ENCODE measurements at regions not wholly inside any gene's neighbourhood (a gene's known extent, or its start where the extent isn't known, plus 50 kb on each side); places are given as distances from the start of the nearest gene placed in this dataset.
"Not testable (repeated sequence)": the region's sequence is repeated elsewhere in the genome, so short reads cannot be mapped to it uniquely, and the experiment has no call there.

DNA sequence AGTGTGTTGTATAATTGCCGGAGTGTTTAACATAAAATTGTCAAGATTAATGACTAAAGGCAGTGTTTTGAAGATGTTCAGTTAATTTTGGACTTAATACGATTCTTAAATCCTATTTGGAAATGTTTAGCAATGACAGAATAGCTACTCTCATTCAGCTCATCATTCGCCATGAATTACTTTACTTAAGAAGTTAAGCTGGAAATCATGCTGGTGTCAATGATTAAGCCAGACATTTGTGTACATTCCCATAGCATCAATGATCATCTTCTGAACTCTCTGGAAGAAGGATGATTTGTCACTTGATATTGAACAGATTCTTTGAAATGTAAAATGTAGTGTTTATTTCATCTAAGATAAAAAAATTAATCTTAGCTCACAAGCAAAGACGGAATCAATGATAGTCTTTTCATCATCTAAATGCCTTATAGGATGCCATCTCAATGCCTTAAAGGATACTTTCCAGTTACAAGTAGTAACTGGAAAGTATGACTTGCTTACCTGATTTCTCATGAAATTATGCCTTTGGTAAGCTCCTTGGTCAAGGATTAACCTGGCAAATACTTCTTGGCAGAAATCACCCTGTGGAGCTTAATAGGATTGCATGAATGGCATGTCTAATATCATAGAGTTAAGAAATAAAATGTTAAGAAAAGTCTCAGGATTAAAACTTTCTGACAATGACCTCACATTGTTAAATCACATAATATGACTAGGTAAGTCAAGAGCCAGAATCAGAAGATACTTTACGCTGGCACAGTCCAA lies 515.5 kb upstream of the AGA start:
- no peak for DNase-seq

DNA sequence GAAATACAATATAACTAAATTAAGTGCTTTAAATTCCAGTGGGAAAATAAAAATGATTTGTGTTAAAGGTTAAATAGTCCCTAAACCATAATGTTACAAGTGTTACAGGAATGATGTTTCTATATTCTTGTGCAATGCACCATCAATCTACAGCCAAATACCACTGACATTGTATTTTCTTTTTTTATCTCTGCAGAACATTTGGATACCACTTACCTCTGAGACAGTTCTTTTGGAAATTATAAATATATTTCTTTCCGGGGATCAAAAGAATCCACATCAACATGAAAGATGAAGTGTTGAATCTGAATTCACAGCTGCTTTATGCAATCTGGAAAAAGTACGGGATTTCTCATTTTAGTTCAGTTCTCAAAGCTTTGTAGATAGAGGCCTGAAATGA lies 518.3 kb upstream of the AGA start:
- no peak for DNase-seq

DNA sequence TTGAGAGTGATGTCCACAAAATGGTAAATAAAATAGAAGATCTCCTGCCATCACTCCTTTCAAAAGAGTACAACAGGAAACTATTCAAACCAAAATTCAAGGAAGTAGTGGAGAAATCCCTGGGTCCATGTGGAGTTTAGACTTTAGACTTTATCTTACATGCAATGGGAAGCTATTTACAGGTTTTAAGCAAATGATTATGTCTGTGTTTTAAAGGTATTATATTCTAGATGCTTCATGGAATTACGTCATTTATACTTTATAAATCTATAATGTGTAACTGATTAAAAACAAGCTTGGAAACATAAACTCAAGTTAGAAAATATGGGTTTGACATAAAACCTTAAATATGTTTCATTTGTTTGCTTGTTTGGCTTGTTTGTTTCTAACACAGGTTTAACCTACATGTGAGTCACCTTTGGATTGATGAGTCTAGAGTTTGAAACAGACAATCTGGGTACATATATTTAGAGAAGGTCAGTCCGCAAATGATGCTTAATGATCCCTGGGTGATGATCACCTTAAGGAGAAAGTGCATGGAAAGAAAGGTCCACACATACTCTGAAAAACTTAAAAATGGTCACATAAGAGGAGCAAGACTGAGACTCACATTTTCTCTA lies 519.6 kb upstream of the AGA start:
- no peak for DNase-seq

DNA sequence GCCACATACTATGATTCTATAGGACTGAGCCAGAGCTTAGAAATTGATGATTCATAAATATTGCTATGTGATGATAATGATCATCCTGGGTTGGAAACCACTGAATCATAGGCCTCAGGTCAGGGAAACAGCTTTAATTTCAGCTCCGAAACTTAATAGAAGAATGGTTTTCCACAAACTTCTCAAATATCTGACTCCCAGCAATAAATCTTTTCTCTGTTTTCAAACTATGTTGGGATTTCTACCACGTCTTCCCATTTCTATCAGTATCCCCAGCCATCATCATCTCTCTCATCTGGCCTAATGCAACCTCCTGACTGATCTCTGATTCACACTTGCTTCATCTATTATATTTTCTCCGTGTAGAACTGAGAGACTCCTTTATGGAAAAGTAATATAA lies 521.8 kb upstream of the AGA start:
- DNase-seq: no peak

DNA sequence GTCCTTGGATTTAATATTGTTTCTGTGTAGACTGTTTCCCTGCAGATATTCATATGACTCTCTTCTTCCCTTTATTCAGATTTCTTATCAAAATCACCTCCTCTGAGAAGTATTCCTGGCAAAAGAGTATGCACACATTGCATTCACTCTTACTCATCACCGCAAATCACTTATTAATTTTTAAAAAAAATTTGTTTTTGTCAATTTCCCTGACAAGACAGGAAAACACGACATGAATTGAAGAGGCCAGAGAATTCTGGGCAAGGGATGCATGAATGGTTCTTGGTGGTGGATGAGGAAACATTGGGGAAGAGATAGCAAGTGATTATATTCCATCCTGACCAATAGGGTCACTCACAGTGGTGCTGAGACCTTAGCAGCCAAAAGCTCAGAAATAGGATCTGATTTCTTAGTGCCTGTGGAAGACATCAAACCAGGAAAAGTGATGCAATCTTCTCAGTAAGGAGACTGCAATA lies 522.5 kb upstream of the AGA start:
- DNase-seq: no peak

DNA sequence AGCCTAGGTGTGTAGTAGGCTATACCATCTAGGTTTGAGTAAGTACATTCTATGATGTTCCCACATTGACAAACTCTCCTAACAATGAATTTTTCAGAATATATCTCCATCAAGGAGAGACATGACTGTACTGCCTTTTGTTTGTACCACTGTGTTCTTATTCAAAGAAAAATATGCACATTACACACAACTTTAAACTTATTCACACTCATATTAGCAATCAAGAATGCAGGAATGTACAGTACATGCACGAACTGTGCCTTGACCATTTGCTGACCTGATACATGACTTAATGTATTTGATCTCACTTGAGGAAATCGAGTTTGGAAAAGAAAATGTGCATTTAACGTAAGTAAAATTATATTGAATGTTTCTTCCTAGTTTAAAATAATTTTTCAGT lies 525.1 kb upstream of the AGA start:
- DNase-seq: no peak

DNA sequence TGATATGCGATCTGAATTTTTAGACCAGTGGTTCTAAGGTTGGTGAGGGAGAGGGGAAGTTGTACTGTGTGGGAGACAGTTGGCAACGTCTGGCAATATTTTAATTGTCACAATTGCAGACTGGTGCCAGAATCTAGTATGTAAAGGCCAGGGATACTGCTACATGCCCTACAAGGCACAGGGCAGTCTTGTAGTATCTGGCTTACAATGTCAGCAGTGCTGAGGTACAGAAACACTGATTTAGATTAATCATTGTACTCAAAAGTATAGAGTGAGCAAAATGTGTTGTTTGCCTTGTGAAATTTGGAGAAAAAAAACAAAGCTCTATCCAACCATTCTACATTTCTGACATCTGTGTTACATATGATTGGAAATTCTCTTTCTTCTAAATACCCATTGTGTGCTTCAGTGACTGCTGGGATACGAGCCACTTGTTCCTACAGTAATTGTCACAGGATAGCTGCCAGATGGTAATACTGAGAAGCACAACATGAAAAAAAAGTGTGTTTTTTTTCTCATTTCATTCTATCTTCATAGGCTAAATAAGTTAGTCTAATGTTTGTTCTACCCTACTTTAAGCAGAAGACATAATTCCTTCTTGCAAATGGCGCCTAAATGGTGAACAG lies 526.7 kb upstream of the AGA start:
- no peak for DNase-seq

DNA sequence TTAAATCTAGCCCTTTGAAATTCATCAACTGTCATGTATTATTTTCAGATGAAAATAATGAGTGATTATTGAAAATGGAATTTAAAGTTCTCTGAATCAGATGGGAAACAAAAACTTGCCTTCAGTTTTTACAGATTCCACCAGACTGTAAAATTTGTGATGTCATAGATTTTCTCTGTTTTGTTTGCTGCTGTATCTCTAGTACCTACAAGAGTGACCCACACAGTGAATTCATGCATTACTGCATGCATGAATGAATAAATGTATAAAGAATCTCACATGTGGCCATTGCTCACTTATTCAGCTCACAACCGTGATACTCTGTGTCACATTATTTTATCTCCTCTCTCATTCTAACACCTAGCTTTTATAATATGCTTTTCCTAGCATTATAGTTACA lies 532.2 kb upstream of the AGA start:
- DNase-seq: no peak

DNA sequence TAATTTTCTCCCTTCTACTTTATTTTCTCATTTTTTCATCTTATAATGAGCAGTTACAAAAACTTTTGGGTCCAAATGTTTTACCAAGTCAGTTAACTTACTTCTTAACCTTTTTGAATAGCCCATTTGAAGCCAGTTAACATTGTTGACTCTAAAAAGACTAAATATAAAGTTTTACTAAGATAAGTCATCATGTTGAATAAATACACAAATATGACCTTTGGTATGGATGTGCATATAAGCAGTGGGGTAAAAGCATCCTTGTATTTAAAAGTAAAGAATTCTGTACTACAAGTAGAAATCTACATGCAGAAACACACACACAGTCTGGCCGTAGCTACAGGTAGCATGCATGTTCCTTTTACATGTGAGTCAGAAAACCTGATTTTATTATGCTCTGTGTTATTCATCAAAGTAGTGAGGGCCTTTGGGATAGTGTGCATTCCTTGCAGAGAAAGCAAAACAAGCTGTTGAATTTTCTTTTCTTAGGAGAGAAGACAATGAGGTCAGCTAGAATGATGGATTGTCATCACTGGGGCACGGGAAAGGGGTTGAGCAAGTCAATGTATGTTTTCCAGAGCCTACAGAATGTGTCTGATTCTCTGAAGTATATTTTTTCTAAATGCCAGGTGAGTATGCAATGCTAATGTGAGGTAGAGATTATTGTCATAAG lies 533.2 kb upstream of the AGA start:
- no peak for DNase-seq

DNA sequence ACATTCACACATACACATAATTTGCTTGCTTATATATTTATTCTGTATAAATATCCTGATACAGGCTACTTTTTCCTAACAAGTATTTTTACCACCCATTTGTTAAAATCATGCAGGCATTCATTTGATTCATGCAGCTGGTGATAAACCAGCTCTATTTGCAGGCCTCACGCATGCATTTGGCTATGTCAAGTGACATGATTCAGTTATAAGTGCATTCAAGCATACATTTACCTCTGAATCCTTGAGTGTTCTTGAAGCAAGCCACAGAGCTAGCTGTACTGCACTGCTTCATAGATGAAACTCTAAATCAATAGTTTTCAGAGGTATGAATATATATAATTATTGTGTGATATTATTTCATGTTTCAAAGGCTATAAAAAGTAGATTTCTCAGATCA lies 544.0 kb upstream of the AGA start:
- DNase-seq: no peak

DNA sequence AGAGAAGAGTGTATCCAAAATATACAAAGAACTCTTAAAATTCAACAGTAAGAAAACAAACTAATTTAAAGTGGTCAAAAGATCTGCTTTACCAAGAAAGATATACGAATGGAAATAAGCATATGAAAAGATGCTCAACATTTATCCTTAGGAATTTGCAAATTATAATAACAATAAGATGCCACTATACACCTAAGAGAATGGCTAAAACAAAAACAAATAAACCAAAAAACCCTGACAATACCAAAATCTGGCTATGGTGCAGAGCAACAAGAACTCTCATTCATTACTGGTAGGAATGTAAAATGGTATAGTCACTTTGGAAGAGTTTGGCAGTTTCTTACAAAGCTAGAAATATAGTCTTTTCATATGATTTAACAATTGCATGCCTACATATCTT lies 545.7 kb upstream of the AGA start:
- DNase-seq: no peak

DNA sequence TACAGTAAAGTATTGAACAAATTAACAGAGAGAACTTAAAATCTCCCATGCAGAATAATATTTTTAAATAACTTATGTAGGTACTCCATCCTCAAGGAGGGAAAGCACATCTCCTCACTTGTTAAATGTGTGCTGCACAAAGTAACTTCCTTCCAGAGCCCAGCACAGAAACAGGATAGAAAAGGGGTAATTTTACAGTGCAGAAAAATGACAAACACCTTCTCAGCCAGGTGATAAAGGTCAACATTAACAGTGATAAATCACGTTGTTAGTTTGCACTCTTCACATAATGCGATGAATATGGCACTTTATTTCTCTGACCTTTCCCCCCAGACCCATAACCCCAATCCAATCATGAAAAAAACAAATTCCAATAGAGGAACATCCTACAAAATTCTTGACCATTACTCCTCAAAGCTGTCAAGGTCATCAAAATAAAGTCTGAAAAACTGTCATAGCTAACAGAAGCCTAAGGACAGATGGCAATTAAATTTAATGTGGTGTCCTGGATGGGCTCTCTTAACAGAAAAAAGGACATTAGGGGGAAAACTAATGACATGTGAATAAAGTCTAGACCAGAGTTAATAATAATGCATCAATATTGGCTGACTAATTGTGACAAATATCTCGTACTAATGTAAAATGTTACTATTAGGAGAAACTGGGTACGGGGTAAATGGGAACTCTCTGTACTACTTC lies 547.4 kb upstream of the AGA start:
- no peak for DNase-seq

DNA sequence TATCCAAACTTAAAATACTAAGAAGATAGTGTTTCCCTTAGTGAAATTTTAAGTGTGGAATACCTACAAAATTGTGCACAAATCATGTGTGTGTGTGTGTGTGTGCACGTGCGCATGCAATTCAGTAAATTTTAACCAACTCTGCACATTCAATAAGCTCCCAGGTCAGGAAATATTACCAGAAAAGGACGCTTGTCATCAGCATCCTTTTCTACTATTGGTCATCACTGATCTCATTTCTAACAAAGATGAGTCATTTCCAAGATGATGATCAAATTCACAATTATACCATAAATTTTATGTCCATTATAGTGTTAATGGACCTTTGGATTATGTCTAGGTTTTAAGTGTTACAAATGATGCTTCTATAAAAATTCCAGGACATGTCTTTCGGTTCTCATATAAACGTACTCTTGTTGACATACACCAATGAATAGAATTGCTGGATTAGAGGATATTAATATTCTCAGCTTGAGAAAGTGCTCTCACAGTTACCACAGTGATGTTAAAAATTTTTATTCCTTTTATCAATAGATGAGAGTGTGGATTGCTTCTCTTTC lies 560.9 kb upstream of the AGA start:
- DNase-seq: no peak

DNA sequence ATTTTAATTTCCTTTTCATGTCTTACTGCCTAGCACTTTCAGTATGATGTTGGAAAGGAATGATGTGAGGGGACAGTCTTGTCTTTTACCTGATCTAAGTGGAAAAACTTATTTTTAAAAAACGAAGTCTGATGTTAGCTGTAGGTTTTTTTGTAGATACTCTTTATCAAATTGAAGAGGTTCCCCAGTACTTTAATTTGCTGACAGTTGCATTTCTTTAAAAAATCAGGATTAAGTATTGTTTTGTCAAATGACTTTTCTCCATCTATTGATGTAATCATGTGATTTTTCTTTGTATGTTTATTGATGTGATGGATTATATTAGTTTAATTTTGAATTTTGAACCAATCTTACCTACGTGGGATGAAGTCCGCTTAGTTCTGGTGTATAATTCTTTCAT lies 568.4 kb upstream of the AGA start:
- DNase-seq: no peak

DNA sequence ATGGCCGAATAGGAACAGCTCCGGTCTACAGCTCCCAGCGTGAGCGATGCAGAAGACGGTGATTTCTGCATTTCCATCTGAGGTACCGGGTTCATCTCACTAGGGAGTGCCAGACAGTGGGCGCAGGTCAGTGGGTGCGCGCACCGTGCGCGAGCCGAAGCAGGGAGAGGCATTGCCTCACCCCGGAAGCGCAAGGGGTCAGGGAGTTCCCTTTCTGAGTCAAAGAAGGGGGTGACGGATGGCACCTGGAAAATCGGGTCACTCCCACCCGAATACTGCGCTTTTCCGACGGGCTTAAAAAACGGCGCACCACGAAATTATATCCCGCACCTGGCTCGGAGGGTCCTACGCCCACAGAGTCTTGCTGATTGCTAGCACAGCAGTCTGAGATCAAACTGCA lies 572.8 kb upstream of the AGA start:
- DNase-seq: not testable (repeated sequence)

DNA sequence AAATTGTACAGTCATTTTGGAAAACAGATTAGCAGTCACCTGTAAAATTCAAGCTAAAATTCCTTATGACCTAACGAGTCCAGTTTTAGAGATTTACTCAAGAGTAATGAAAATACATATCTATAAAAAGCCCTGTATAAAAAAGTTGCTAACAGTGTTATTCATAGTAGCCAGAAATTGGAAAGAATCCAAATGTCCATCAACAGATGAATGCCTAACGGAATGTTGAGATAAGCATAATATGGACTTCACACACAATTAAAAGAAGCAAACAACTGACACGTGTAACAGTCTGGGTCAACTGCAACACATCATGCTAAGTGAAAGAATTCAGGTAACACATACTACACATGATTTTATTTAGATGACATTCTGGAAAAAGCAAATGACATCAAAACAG lies 584.8 kb upstream of the AGA start:
- no peak for DNase-seq

DNA sequence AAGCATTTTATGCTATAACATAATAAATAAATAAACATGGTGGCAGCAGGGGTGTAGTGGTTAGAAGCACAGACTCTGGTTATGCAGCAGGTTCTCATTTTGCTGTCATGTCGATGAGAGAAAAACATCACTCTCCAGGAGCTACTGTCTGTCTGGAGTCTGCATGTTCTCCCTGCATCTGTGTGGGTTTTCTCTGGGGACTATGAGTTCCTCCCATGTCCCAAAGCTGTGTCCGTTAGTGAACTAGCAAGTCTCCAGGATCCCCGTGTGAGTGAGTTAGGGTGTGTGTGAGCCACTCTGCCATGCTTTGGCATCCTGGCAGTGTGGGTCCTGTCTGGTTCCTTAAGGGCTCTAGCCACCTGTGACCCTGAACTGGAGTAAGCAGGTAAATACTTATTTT lies 585.6 kb upstream of the AGA start:
- no peak for DNase-seq

DNA sequence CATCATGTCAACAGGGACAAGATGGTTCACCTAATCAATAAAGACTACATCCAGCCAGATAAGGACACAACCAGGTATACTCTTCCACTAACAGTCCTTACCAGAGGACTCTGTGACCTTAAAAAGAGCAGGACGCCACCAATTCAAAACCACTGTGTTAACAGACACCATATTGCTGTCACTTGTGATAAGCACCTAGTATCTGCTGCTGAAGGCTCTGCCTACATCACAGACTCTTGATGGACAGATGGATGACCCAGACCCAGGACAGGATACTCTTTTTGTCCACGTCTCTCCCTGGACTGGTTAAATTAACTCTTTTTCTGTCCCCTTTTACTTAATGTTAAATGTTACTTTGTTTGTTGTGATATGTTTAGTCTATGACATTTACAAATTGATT lies 586.2 kb upstream of the AGA start:
- no peak for DNase-seq

DNA sequence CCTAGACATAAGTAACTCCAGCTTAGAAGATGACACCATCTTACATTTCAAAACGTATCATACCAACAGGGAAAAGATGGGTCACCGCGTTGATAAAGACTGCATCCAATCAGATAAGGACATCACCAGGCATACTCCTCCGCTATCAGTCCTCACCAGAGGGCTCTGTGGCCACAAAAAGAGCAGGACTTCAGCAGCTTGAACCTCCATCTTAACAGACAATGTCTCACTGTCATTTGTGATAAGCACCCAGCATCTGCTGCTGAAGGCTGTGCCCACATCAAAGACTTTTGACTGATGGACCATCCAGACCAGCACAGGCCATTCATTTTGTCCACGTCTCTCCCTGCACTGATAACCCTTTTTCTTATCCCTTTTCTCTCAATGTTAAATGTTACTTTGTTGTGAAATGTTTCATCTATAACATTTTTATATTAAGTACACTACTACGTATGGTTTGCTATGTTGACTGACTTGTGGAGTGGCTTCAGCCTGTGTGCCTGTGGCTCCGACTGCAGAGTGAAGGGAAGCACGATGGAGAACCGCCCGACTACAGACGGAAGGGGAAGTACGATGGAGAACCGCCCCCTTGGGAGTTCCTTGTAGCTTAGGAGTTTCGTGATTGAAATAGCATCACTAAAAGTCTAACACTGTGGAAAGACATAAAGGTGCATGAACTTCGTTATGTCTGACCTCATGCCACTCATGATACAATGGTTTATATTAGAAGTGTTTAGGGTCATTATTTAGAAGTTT lies 595.4 kb upstream of the AGA start:
- DNase-seq: no peak

DNA sequence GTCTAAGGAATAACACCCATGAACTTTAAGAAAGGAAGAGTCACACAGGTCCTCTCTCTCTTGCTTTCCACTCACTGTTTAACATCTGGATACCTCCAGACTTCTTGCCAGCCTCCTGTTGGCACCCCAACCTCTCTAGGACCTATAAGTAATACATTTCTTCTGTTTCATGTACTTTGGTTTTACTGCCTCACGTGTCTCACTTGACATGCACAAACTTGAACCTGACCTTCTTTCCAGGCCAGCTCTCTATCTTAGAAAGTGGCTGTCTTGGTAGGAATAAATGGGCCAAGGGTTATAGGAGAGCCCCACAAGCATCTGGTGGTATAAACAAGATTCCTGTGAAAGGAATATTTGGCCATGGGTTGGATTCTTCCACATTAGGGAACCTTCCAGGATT lies 614.8 kb upstream of the AGA start:
- DNase-seq: no peak

DNA sequence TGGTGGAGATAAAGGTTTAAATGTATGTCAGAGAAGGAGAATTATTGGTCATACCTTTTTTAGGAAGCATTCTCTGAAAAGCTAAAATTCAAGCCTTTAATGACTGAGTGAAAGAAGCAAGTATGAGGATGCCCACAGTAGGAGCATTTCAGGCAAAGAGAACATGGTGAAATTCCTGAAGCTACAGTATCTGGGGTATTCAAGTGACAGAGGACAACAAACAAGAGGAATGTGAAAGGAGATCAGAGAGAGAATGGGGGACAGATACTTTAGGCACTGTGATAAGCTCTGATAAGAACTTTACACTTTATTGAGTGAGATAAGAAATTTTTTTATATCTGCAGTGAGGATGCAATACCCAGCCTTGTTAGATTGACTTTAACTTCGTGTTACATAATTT lies 621.3 kb upstream of the AGA start:
- no peak for DNase-seq

DNA sequence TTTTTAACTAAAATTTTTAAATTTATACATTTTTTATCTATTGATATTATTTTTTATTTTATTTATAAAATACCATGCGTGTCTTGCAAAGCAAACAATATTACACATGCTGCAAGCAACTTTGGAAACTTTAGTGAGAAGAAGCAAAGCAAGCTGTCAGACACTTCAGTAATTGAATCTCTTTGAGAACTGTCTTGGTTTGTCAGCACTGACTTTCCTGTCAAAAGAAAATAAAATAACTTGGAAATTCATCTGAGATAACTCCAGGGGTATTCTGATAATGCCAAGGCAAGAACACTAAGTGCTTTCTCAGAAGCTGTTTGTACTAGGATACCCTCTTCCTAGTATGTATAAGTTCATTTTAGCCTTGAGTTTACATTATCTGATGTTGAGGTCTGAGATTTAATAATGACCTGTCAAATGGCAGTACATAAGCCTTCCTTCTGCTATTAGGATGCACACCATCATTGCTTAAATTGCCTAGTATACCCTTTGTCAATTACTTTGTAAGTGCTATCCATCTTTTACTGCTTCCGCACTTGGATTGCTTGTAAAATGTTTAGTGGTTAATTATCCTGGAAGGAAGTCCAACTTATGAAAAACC lies 624.2 kb upstream of the AGA start:
- DNase-seq: no peak

All from activated CD4-positive, alpha-beta T cell treated with anti-CD3 and anti-CD28 coated beads for 1 hour (primary cell).